Large intestine (tissue), 3 donors: ENCODE measurements at regions not wholly inside any gene's neighbourhood (a gene's known extent, or its start where the extent isn't known, plus 50 kb on each side); places are given as distances from the start of the nearest gene placed in this dataset.
"Not testable (repeated sequence)": the region's sequence is repeated elsewhere in the genome, so short reads cannot be mapped to it uniquely, and the experiment has no call there.

ENCODE experiments used
- DNase-seq, 2 donors: peaks; one replicate each; pipeline versions ENCODE4 v3.0.0 to v3.0.0-alpha.2; 2013
- H3K27ac ChIP-seq: one replicate; pipeline ENCODE4 v1.5.1; 2013; ENCODE audit warnings: low read length
- H3K27me3 ChIP-seq: 2 replicates; pipeline ENCODE4 v1.6.1; 2013; ENCODE audit warnings: low read length; ENCODE audit not compliant: control insufficient read depth, insufficient read depth
- H3K36me3 ChIP-seq: 2 replicates; pipeline ENCODE4 v1.6.1; 2013; ENCODE audit warnings: low read length; ENCODE audit not compliant: control insufficient read depth, insufficient read depth
- H3K4me1 ChIP-seq: one replicate; pipeline ENCODE4 v1.6.1; 2013; ENCODE audit warnings: low read length; ENCODE audit not compliant: control insufficient read depth, insufficient read depth
- H3K4me3 ChIP-seq: one replicate; pipeline ENCODE4 v1.5.1; 2013; ENCODE audit warnings: low read length
- H3K9me3 ChIP-seq: one replicate; pipeline ENCODE4 v1.6.1; 2013; ENCODE audit warnings: mild to moderate bottlenecking, low read depth, low read length, moderate library complexity; ENCODE audit not compliant: control insufficient read depth
- WGBS: methylation state at CpG from one replicate; pipeline ENCODE4 v1.1.5; 2013; ENCODE audit warnings: low lambda C conversion rate; ENCODE audit not compliant: insufficient coverage; 5-methylcytosine and 5-hydroxymethylcytosine counted together

GRCh38 chr9:82865524-82865923 is 197.4 kb downstream of the RASEF start:
- no peaks in the 10 kb centered on the region for H3K27me3 ChIP-seq
- 90% methylated on average over 2 of the region's 2 CpGs for WGBS
- no peak overlapping the region for H3K27ac ChIP-seq
- H3K36me3 ChIP-seq = no peaks in the 10 kb centered on the region
- DNase-seq = no peak
- no peak overlapping the region for H3K4me3 ChIP-seq
- no peaks in the 10 kb centered on the region for H3K9me3 ChIP-seq
- no peaks in the 10 kb centered on the region for H3K4me1 ChIP-seq

- Histone ChIP-seq H3K4me1 (no peaks in the 10 kb centered on the region), H3K36me3 (no peaks in the 10 kb centered on the region), H3K4me3 (no peak overlapping the region), H3K27me3 (no peaks in the 10 kb centered on the region), H3K9me3 (no peaks in the 10 kb centered on the region), H3K27ac (no peak overlapping the region)
- 100% methylated on average over 1 of the region's 5 CpGs for WGBS
- DNase-seq = no peak
Measured at GRCh38 chr9:82880336-82881050, 182.4 kb downstream of the RASEF start.

- H3K9me3 ChIP-seq = no peaks in the 10 kb centered on the region
- no peaks in the 10 kb centered on the region for H3K27me3 ChIP-seq
- no peaks in the 10 kb centered on the region for H3K4me1 ChIP-seq
- no peak for DNase-seq
- no CpG with 5 or more reads among the region's 1 CpG for WGBS
- no peak overlapping the region for H3K27ac ChIP-seq
- H3K36me3 ChIP-seq = no peaks in the 10 kb centered on the region
- H3K4me3 ChIP-seq = no peak overlapping the region
Measured at GRCh38 chr9:82882138-82882537, 180.8 kb downstream of the RASEF start.

- WGBS = 88% methylated on average over 1 of the region's 2 CpGs
- Histone ChIP-seq H3K4me3 (no peak overlapping the region), H3K36me3 (no peaks in the 10 kb centered on the region), H3K9me3 (no peaks in the 10 kb centered on the region), H3K27me3 (no peaks in the 10 kb centered on the region), H3K27ac (no peak overlapping the region), H3K4me1 (no peaks in the 10 kb centered on the region)
- no peak for DNase-seq
Measured at GRCh38 chr9:82882748-82883147, 180.2 kb downstream of the RASEF start.

GRCh38 chr9:82883436-82883835 is 179.5 kb downstream of the RASEF start:
- no peak for DNase-seq
- WGBS = 100% methylated on average over 1 of the region's 3 CpGs
- no peaks in the 10 kb centered on the region for H3K9me3 ChIP-seq
- H3K27ac ChIP-seq = no peak overlapping the region
- H3K4me3 ChIP-seq = no peak overlapping the region
- H3K27me3 ChIP-seq = no peaks in the 10 kb centered on the region
- H3K4me1 ChIP-seq = no peaks in the 10 kb centered on the region
- no peaks in the 10 kb centered on the region for H3K36me3 ChIP-seq

GRCh38 chr9:82883974-82884373 is 179.0 kb downstream of the RASEF start:
- not testable (repeated sequence) for DNase-seq, H3K27ac ChIP-seq, H3K4me3 ChIP-seq, H3K4me1 ChIP-seq, H3K27me3 ChIP-seq, H3K9me3 ChIP-seq, H3K36me3 ChIP-seq
- WGBS = 100% methylated on average over 2 of the region's 7 CpGs

- Histone ChIP-seq H3K4me3 (no peak overlapping the region), H3K27ac (no peak overlapping the region), H3K9me3 (no peaks in the 10 kb centered on the region), H3K27me3 (no peaks in the 10 kb centered on the region), H3K4me1 (peaks cover 8% of the 10 kb centered on the region), H3K36me3 (no peaks in the 10 kb centered on the region)
- no peak for DNase-seq
- no CpG with 5 or more reads among the region's 4 CpGs for WGBS
Measured at GRCh38 chr9:82890401-82890800, 172.5 kb downstream of the RASEF start.

- no peak overlapping the region for H3K4me3 ChIP-seq
- no peaks in the 10 kb centered on the region for H3K36me3 ChIP-seq
- peaks cover 11% of the 10 kb centered on the region for H3K4me1 ChIP-seq
- DNase-seq = no peak
- H3K27ac ChIP-seq = no peak overlapping the region
- H3K27me3 ChIP-seq = no peaks in the 10 kb centered on the region
- no peaks in the 10 kb centered on the region for H3K9me3 ChIP-seq
Measured at GRCh38 chr9:82890865-82891264, 172.1 kb downstream of the RASEF start.

- Histone ChIP-seq H3K4me3 (no peak overlapping the region), H3K27me3 (no peaks in the 10 kb centered on the region), H3K9me3 (no peaks in the 10 kb centered on the region), H3K36me3 (no peaks in the 10 kb centered on the region), H3K27ac (no peak overlapping the region), H3K4me1 (peaks cover 12% of the 10 kb centered on the region)
- no CpG with 5 or more reads among the region's 1 CpG for WGBS
- DNase-seq = no peak
Measured at GRCh38 chr9:82891321-82891720, 171.6 kb downstream of the RASEF start.

- H3K4me3 ChIP-seq = no peak overlapping the region
- H3K4me1 ChIP-seq = peaks cover 12% of the 10 kb centered on the region
- no peaks in the 10 kb centered on the region for H3K27me3 ChIP-seq
- H3K36me3 ChIP-seq = no peaks in the 10 kb centered on the region
- H3K9me3 ChIP-seq = no peaks in the 10 kb centered on the region
- DNase-seq = no peak
- no peak overlapping the region for H3K27ac ChIP-seq
Measured at GRCh38 chr9:82893549-82893948, 169.4 kb downstream of the RASEF start.

- H3K27ac ChIP-seq = no peak overlapping the region
- no CpG with 5 or more reads among the region's 1 CpG for WGBS
- H3K4me1 ChIP-seq = peaks cover 12% of the 10 kb centered on the region
- no peak overlapping the region for H3K4me3 ChIP-seq
- no peaks in the 10 kb centered on the region for H3K36me3 ChIP-seq
- no peaks in the 10 kb centered on the region for H3K9me3 ChIP-seq
- H3K27me3 ChIP-seq = no peaks in the 10 kb centered on the region
- no peak for DNase-seq
Measured at GRCh38 chr9:82894548-82894947, 168.4 kb downstream of the RASEF start.
